HG03139 (cell line): ENCODE measurements at regions not wholly inside any gene's neighbourhood (a gene's known extent, or its start where the extent isn't known, plus 50 kb on each side); places are given as distances from the start of the nearest gene placed in this dataset.
"Not testable (repeated sequence)": the region's sequence is repeated elsewhere in the genome, so short reads cannot be mapped to it uniquely, and the experiment has no call there.

Experiments
- ATAC-seq: cut with Tn5 transposase; IDR thresholded peaks from one replicate; pipeline ENCODE4 v1.9.1; 2021; ENCODE audit not compliant: unreplicated experiment

DNA sequence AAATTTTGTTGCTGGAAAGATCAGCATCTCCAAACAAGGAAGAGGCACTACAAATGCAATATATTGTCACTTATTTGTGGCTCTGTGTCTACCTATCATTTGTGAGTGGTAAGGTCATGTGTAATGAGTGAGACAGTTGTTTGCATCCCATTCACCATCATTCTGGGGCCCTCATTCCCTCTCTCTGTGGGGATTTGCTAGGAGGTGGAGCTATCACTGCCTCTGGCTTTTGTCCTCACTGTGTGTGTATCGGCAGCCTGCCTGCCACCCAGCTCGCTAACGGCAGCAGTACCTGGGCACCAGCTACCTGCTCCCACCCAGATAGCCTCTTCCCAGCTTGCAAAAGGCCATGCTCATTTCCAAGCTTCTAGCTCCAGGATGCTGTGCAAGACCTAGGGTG, 379.2 kb upstream of the ZFHX3 start:
- no peak for ATAC-seq

DNA sequence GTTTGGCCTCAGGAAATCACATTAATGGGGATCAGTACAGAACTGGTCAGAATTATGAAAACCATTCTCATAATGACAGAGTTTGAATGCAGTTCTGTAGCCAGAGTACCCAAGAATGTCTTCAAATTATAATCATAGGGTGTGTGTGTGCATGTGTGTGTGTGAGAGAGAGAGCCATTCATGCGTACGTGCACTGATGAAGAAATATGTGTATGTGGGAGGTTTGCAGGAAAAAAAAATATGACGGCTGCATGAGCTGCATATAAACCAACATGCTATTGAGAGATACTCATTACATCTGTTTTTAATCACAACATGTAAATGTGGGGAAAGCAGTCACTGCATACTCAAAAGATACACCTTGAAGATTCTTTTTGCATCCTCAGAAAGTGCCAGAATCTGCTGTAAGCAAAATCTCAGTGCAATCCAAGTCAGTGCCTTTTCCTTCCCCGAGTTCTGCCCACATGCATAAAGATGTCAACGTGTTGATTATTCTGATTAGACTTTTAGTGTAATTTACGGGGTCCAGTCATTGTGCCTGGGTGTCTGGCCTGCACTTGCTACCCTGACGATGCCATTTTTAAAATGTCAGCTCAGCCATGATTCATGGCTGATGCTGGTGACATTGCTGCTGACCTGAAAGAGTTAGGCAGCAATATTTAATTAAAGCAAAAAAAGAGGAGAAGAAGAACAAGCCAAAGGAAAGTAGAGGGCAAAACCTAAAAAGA, 378.7 kb upstream of the ZFHX3 start:
- no peak for ATAC-seq

DNA sequence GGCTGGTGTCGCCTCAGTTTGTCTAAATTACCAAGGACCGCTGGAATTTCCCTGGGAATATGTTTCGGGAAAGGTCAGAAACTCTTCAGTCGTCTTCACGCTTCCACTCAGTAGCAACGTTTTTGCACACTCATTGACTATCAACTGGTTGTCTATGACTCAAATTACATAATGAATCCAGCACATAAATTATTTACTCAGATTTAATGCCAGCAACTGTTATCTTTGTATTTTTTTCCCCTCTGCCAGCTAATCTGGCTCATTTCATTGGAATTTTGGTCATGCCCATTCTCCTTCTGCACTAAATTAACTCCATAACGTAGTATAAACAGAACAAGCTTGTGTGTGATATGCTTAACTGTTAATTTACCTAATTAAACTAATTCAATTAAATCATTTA, 372.7 kb upstream of the ZFHX3 start:
- no peak for ATAC-seq

DNA sequence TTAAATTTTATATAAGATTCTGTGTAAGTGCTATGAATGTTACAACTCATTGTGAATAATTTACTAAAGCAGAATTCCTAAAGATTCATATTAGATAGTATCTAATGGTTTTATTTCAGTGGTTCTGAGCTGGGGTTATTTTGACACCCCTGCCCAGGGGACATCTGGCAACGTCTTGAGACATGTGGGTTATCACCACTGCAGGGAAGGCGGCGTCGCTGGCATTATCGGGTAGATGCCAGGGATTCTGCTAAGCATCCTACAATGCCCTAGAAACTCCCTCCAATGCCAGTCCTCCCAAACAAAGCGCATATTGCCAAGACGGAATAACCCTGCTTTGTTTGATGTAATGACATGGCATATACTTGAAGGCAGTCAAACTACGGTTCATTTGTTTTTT, 372.3 kb upstream of the ZFHX3 start:
- ATAC-seq, result no peak

DNA sequence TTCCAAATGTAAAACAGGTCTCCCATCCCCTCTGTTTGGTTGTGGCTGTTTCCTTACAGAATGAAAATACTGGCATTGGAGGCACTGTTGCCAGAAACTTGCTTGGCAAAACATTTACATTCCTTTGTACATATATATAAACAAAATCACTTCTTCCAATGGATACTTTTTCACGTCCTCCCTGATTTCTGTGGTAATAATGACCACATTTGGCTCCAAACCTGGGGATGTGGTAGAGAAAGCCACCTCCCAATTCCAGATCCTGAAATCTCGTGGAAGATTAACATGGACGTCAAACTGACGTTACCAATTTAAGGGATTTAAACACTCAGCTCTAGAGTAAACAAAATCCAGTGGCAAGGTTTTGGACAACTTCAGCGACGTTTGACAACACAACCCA, 370.8 kb upstream of the ZFHX3 start:
- ATAC-seq, result no peak

DNA sequence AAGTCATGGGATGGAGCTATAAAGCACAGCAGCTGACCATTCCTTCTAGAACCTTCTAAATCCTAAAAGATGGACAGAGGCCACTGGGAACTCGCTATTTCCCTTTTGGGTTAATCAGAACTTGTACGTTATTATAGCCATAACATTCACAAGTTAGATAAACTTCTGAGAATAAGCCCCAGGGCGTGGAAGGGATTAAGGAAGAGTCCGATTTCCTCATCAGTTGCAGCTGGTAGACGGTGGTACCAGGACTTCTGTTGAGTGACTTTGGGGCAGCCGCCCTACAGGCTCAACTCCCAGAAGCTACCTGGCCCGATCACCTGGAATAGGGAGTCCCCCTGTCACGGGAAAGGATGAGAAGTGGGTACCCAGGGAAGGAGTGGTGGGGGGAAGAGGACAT, 370.1 kb upstream of the ZFHX3 start:
- ATAC-seq, result no peak

DNA sequence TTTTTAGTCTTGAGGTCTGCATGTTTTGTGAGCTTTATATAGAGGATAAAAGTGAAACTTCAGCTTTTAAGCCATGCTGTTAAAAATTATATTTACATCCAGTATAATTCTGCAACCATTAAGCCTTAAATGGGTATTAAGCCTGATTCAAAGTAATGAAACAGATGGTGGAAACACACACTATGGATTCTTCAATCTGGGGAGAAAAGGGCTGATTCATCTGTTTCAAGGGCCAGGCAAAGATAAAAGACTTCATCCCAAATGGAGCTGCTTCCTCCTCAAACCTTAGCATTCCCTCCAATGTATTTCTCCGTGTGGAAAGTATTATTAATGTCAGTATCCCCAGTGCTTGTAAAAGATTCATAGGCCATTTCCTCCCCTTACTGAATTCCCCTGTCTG, 367.4 kb upstream of the ZFHX3 start:
- no peak for ATAC-seq

DNA sequence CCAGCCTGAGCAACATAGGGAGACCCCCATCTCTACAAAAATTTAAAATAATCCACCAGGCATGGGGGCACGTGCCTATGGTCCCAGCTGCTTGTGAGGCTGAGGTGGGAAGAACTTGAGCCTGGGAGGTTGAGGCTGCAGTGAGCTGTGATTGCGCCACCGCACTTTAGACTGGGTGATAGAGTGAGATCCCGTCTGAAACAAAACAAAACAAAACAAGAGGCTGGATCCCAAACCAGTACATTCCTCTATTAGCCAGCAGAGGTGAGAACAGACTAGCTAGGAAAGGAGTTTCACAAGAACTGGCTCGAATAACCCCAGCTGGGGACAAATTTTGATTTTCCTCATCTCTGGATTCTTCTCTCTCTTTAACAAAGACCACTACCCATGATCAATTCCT, 366.7 kb upstream of the ZFHX3 start:
- ATAC-seq, result no peak

DNA sequence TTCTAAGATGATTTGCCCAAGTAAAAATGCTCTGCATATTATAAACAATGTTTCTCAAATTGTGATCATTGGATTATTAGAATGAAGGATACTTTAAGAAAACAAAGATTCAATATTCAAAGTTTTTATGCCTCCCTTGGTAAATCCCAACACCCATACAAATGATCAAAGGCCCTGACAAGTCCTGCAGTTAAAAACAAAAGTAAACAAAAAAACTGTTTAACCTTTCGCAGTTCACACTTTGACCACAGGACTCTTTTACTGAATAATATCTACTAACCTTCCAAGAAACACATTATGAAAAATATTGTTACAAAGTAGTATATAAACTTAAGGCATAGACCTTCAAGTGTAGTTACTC, 365.9 kb upstream of the ZFHX3 start:
- ATAC-seq, result no peak

DNA sequence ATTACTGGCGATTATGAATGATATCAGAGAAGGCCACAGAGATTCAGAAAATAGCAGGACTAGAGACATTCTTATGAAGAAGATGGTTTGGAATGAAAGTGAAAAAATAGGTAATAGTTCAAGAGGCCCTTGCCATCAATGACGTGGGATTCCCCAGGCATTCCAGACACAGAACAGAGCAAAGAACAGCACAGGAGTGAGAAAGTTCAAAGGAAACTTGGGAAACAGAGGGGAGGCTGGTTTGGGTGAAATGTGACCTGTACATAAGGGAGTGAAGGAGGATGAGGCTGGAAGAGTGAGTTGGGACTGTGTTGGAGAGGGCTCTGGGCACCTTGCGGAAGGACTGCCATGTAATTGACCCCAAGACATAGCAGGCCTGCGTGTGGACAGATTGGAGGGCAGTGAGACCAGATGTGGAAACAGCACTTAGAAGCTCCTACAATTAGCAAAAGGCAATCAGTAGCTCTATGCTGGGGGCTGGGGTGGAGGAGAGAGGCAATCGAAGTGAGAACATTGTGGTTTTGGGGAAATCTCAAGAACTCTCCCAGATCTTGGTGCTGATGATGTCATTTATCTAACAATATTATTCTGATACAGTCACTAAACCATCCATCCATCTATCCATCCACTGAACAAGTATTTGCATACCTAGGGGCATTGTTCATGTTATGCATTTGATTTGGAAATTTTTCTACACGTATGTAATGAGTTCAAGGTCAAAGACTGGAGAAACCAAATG, 365.3 kb upstream of the ZFHX3 start:
- ATAC-seq, result no peak

DNA sequence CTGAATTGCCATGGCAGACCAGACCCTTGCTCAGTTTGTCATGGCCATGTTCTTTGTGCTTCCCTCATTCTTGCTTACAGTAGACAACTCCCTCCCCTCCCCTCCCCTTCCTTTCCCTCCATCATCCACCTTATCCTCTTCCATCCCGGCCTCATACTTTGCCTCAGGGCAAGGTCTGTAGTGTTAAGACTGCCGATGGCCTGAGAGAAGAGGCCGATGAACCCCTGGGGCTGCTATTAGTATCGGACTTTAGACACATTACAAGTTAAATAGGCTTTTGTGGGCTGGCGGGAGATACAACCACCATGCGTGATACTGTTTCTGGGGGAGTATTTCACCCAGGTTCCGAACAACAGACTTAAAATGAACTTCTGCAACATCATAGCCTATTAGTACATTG, 364.5 kb upstream of the ZFHX3 start:
- no peak for ATAC-seq

DNA sequence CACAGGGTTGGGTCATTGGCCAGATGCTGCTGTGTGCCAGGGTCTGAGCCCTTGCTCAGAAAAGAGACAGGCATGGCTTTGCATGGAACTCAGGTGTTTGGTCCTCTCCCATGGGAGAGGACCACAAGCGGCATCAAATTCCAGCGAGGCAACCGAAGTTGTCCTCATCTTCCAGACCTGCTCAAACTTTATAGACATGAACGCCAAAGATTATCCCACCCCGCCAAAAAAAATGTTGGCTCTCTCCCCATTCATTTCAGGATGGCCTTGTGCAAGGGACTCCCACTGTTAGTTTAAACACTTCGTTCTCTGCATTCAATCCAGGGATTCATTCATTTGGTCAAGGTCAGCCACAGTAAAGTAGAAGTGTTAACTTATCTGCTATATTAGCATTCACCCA, 360.8 kb upstream of the ZFHX3 start:
- ATAC-seq, result no peak

DNA sequence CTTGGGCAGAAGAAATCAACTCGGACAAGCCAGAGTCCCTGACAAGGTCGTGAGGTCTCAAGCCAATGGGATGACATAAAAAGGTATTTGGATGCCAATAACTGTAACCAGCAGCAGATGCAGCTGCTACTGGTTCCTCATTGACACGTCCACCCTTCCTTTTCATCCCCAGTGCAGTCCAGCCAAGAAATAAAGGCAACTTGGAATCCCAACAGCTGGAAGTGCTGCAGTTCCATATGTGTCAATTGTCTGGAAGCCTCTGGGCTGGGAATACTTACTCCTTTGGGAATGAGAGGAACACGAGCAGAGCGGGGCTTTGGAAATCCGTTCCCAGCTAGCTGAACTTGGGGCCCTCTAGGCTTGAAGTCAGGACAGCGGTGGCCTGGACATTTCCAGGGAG, 360.4 kb upstream of the ZFHX3 start:
- ATAC-seq, result no peak

DNA sequence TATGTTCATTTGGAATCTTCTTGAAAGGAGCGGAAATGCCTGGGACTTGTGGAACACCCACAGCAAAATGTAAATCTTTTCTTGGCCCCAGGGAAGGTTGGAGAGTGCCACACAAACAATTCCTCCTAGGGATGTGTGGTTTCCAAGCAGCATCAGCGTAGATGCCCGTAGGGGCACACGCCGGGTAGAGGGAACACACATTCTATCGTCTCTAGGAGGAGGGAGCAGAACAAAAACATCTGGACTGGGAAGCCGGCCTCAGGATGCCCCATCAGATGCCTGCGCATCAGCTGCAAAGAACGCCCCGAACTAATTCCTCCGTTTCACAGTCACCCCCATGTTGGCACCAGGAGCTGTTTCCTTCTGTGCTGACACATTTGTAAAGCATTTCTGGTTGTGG, 357.9 kb upstream of the ZFHX3 start:
- no peak for ATAC-seq

DNA sequence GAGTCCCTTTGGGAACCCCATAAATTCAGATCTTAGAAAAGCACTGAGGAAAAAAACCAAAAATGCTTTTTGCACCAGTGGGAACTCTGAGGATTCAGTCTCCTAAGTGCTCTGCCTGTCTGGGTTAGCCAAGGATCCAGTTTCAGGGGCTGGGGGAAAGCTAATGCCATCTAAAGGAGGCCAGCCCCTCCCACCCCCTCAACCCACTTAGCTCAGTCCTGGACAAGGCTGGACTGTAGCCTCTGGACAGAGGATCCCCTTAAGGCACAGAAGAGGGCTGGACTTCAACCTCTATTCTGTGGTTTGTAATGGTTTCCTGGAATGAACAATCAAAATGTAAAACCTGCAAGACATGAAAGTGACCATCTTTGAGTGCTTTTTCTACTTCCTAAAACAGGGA, 356.1 kb upstream of the ZFHX3 start:
- no peak for ATAC-seq

DNA sequence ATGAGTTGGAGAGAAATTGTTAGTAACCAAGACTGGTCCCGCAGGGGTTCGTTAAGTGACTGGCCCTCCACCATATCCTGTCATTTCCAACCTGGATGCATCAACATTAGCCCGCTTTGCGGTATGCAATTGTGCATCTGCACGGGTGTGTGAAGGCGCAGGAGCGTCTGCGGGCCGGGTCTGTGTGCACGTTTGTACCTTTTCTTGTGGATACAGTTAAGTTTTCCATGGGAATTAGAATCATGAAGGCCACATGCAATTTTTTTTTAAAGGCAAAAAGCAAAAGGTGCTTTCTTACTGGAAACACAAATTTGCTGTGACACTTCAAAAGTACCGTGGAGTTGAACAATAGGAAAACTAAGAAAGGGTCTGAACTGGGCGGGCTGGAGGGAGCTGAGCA, 355.4 kb upstream of the ZFHX3 start:
- no peak for ATAC-seq

DNA sequence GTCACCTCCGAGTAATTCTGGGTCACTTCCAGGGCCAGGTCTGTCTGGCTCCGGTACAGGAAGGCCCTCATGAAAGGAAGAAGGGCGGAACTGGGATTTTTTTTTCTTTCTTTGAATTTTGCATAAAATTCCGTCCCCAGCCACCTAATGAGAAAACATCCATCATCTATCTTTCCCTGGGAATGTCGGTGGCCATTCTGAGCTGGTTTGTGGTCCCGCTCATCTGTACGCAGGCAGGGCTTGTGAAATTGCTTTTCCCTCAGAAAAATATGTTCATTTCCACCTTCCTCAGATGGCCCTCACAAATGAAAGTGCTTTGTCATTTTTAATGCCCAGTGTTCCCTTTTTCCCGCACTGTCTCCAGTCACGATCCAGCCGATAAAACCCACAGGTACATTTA, 353.0 kb upstream of the ZFHX3 start:
- no peak for ATAC-seq

DNA sequence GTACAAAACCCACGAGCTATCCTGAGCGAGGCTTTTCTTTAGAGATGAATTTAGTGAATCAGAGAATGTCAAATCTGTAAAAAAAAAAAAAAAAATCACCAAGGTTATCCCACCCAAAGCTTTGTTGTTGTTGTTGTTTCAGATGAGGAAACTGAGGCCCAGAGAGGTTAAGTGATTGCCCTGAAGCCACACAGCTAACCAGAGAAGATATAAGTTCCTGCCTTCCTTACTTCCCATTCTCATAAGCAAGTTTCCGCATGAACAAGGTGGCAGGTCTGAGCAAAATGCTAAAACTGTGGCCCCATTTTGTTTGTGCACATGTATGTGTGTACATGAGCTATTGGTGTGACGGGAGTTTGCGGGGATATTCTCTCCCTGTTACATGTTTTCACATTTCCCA, 352.1 kb upstream of the ZFHX3 start:
- ATAC-seq, result no peak

DNA sequence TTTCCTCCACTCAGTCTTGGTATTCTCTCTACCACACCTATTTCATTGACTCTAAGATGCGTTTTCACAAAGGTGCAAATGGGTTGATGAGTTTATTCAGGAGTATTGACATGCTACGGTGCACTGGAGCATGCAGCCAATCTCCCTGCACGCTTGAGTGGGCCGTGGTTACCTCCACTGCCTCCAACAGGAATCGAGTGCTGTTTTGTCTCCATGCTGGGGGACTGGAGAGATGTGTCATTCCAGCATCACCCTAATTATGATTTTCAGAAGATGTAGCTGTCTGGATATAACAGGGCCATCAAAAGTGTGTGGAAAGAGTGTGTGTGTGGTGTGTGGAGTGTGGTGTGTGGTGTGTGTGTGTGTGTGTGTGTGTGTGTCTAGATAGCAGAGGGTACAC, 351.6 kb upstream of the ZFHX3 start:
- ATAC-seq, result no peak

DNA sequence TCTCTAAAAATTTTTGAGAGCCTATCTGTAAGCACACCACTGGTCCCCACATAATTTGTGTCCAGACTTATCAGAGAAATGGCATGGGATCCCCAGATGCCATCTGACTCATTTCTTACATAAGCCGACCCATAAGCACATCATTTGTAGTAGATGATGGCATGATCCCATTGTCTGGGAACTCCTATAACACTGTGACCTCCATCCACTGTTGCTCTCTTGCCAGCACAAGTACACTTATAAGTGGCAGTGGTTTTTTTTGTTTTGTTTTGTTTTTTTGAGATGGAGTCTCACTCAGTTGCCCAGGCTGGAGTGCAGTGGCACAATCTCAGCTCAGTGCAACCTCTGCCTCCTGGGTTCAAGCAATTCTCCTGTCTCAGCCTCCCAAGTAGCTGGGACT, 350.7 kb upstream of the ZFHX3 start:
- not testable (repeated sequence) for ATAC-seq

DNA sequence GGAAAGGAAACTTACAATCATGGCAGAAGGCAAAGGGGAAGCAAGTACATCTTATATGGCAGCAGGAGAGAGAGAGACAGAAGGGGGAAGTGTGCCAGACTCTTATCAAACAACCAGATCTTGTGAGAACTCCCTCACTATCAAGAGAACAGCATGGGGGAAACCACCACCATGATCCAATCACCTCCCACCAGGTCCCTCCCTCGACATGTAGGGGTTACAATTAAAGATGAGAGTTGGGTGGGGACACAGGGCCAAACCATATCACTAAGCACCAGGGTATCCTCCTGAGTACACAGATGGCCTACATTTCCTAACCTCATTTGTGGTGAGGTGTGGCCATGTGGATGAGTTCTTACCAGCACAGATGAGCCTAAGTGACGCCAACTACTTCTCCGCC, 348.6 kb upstream of the ZFHX3 start:
- ATAC-seq, result no peak

DNA sequence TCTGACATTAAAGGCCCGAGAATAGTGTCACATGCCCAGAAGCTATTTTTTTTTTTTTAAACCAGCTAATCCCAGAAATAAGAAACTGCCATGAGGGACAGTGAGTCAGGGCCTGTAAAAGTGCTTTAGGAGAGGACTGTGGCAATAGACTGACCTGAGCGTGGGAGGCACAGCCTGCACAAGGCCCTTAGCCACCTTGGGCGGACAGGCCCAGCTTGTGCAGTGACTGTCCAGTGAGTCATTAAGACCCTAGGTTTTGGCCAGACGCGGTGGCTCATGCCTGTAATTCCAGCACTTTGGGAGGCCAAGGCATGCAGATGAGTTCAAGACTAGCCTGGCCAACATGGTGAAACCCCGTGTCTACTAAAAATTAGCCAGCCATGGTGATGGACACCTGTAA, 343.0 kb upstream of the ZFHX3 start:
- no peak for ATAC-seq

DNA sequence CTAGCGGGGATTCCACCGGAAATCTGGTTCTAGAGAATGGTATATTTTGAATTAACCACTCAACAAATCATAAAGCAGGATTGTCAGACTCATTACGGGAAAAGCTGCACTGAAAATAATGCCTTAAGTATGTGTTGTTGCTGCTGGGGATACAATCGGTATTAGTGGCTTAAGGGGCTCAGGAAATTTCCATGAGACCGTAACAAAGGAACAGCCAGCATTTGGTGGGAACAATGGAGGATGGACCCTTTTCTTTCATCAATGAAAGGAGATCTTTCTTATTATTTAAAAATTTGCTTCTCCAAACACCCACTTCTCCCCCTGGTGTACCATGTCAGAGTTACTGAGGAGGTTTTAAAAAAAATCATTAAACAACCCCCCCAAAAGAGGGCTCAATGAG, 342.6 kb upstream of the ZFHX3 start:
- no peak for ATAC-seq
